CD14-positive monocyte (primary cell): ENCODE measurements at regions not wholly inside any gene's neighbourhood (a gene's known extent, or its start where the extent isn't known, plus 50 kb on each side); places are given as distances from the start of the nearest gene placed in this dataset.

ENCODE experiments used
- DNase-seq, 3 donors: peaks; one replicate each; pipeline ENCODE4 v3.0.0-alpha.2; 2011 to 2022
- H2AFZ ChIP-seq: 2 replicates; pipeline ENCODE4 v1.6.0; 2012; ENCODE audit warnings: mild to moderate bottlenecking, low read depth, low read length, inconsistent platforms; ENCODE audit not compliant: insufficient read depth, poor library complexity, severe bottlenecking
- H3K27ac ChIP-seq, 2 donors: 1 replicate in 1 of 2; 2 replicates in 1 of 2; pipeline ENCODE4 v1.5.1; 2012 to 2013; ENCODE audit warnings: low read length in 2 of 2, control low read depth in 1 of 2, inconsistent platforms in 1 of 2, low read depth in 1 of 2, mild to moderate bottlenecking in 1 of 2
- H3K27me3 ChIP-seq, 2 donors: one replicate each; pipeline versions ENCODE4 v1.6.0 to v1.6.1; 2011 to 2013; ENCODE audit warnings: low read length in 2 of 2; ENCODE audit not compliant: control insufficient read depth in 2 of 2, insufficient read depth in 2 of 2
- H3K36me3 ChIP-seq, 2 donors: replicated peaks in 1 of 2; 1 replicate in 1 of 2; 2 replicates in 1 of 2; pipeline versions ENCODE4 v1.5.1 to v1.6.1; 2012 to 2013; ENCODE audit warnings: low read length in 2 of 2, control low read depth in 1 of 2, inconsistent platforms in 1 of 2, mild to moderate bottlenecking in 1 of 2; ENCODE audit not compliant: insufficient read depth in 2 of 2, control insufficient read depth in 1 of 2
- H3K4me1 ChIP-seq, 2 donors: 1 replicate in 1 of 2; 2 replicates in 1 of 2; pipeline versions ENCODE4 v1.5.1 to v1.6.1; 2012 to 2013; ENCODE audit warnings: low read length in 2 of 2, control low read depth in 1 of 2, inconsistent platforms in 1 of 2, mild to moderate bottlenecking in 1 of 2, moderate library complexity in 1 of 2; ENCODE audit not compliant: insufficient read depth in 2 of 2, control insufficient read depth in 1 of 2
- H3K4me2 ChIP-seq: replicated peaks from 2 replicates; pipeline ENCODE3; 2012; ENCODE audit warnings: low read length, moderate library complexity, mild to moderate bottlenecking; ENCODE audit not compliant: poor library complexity, severe bottlenecking; ENCODE audit errors: extremely low read depth
- H3K4me3 ChIP-seq, 3 experiments: fragments of 200-600 bp in 1 of 3; sonication (generic) in 1 of 3; replicated peaks in 1 of 3; 1 replicate in 2 of 3; 2 replicates in 1 of 3; pipeline ENCODE4 v1.5.1; 2011 to 2013; ENCODE audit warnings: low read length in 3 of 3, mild to moderate bottlenecking in 3 of 3, control low read depth in 2 of 3, low read depth in 2 of 3, inconsistent platforms in 1 of 3, moderate library complexity in 1 of 3
- H3K79me2 ChIP-seq: 2 replicates; pipeline ENCODE4 v1.6.0; 2012; ENCODE audit warnings: mild to moderate bottlenecking, control low read depth, inconsistent platforms, low read length, moderate library complexity; ENCODE audit not compliant: insufficient read depth
- H3K9ac ChIP-seq: 2 replicates; pipeline ENCODE4 v1.6.0; 2017; ENCODE audit warnings: low read length, mild to moderate bottlenecking; ENCODE audit not compliant: insufficient read depth, poor library complexity, severe bottlenecking
- H3K9me3 ChIP-seq, 2 donors: replicated peaks in 1 of 2; 1 replicate in 1 of 2; 2 replicates in 1 of 2; pipeline versions ENCODE4 v1.5.1 to v1.6.1; 2012 to 2013; ENCODE audit warnings: low read length in 2 of 2, control low read depth in 1 of 2; ENCODE audit not compliant: control insufficient read depth in 1 of 2, insufficient read depth in 1 of 2
- H4K20me1 ChIP-seq: 2 replicates; pipeline ENCODE4 v1.6.0; 2012; ENCODE audit warnings: mild to moderate bottlenecking, low read length, control low read depth, moderate library complexity; ENCODE audit not compliant: insufficient read depth
- H3K27ac Mint-ChIP-seq, 7 donors: one replicate each; pipeline ENCODE4 v1.8.0; 2020; ENCODE audit warnings: mild to moderate bottlenecking in 7 of 7, mixed read lengths in 7 of 7, moderate library complexity in 6 of 7, inconsistent platforms in 2 of 7
- H3K27me3 Mint-ChIP-seq, 3 donors: one replicate each; pipeline ENCODE4 v1.8.0; 2021 to 2022; ENCODE audit warnings: low read depth in 3 of 3, mild to moderate bottlenecking in 3 of 3, mixed read lengths in 3 of 3, moderate library complexity in 3 of 3, inconsistent platforms in 1 of 3
- H3K36me3 Mint-ChIP-seq, 2 donors: one replicate each; pipeline ENCODE4 v1.8.0; 2020; ENCODE audit warnings: mixed read lengths in 2 of 2, inconsistent platforms in 1 of 2, mild to moderate bottlenecking in 1 of 2
- H3K4me1 Mint-ChIP-seq: one replicate; pipeline ENCODE4 v1.8.0; 2020; ENCODE audit warnings: mild to moderate bottlenecking, mixed read lengths
- H3K4me3 Mint-ChIP-seq, 2 donors: one replicate each; pipeline ENCODE4 v1.8.0; 2020; ENCODE audit warnings: mild to moderate bottlenecking in 2 of 2, mixed read lengths in 2 of 2, moderate library complexity in 1 of 2
- H3K9me3 Mint-ChIP-seq, 7 donors: one replicate each; pipeline ENCODE4 v1.8.0; 2020 to 2022; ENCODE audit warnings: mixed read lengths in 7 of 7, mild to moderate bottlenecking in 6 of 7, moderate library complexity in 6 of 7, inconsistent platforms in 2 of 7
- WGBS: methylation state at CpG from one replicate; pipeline ENCODE4 v1.1.5; 2013; ENCODE audit warnings: missing lambda C conversion rate; ENCODE audit not compliant: insufficient coverage; 5-methylcytosine and 5-hydroxymethylcytosine counted together
- intact Hi-C, 2 donors: fragments of 100-400 bp; cut with micrococcal nuclease; formaldehyde crosslinking; loops; one replicate each; pipeline versions ENCODE4 v1.15.0 to v1.15.1; 2023
- TF ChIP-seq, protein P1 (sequence below): fragments of 200-600 bp; IDR thresholded peaks from one replicate; pipeline ENCODE4 v1.8.0; 2022; ENCODE audit warnings: antibody characterized with exemption, mild to moderate bottlenecking

GRCh38 chr4:117370944-117371668, 285.7 kb upstream of the TRAM1L1 start:
- no peak overlapping the region for H3K4me3 ChIP-seq
- no peak overlapping the region for H2AFZ ChIP-seq
- Mint-ChIP-seq H3K27me3 (no peaks in the 10 kb centered on the region), H3K9me3 (no peaks in the 10 kb centered on the region), H3K4me1 (no peaks in the 10 kb centered on the region), H3K36me3 (no peaks in the 10 kb centered on the region), H3K4me3 (no peak overlapping the region), H3K27ac (no peak overlapping the region)
- TF ChIP-seq, protein P1, sequence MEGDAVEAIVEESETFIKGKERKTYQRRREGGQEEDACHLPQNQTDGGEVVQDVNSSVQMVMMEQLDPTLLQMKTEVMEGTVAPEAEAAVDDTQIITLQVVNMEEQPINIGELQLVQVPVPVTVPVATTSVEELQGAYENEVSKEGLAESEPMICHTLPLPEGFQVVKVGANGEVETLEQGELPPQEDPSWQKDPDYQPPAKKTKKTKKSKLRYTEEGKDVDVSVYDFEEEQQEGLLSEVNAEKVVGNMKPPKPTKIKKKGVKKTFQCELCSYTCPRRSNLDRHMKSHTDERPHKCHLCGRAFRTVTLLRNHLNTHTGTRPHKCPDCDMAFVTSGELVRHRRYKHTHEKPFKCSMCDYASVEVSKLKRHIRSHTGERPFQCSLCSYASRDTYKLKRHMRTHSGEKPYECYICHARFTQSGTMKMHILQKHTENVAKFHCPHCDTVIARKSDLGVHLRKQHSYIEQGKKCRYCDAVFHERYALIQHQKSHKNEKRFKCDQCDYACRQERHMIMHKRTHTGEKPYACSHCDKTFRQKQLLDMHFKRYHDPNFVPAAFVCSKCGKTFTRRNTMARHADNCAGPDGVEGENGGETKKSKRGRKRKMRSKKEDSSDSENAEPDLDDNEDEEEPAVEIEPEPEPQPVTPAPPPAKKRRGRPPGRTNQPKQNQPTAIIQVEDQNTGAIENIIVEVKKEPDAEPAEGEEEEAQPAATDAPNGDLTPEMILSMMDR = no peak
- WGBS = 100% methylated on average over 2 of the region's 4 CpGs
- no peak overlapping the region for H3K4me2 ChIP-seq
- no peaks in the 10 kb centered on the region for H3K36me3 ChIP-seq
- H3K9me3 ChIP-seq = no peaks in the 10 kb centered on the region
- intact Hi-C loops = no loop called here
- no peak overlapping the region for H3K27ac ChIP-seq
- no peak overlapping the region for H3K9ac ChIP-seq
- DNase-seq = no peak
- H3K27me3 ChIP-seq = no peaks in the 10 kb centered on the region
- no peaks in the 10 kb centered on the region for H3K79me2 ChIP-seq
- no peaks in the 10 kb centered on the region for H3K4me1 ChIP-seq
- H4K20me1 ChIP-seq = no peaks in the 10 kb centered on the region

DNA sequence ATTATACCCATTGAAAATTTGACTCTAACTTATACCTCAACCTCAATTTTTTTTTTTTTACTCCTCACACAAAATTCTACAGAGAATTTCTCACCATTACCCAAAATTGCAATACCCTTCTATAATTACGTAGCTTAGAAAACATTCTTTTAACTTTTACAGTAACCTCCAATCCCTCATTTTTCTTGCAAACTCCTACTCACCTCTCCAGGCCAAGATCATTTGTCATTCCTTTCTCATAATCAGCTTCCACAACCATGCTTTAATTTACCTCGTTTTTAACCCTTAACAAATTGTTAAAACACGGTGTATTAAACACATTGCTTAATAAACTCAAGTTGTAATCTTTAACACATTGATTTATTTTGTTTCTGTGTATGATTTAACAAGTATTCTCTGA, 289.7 kb upstream of the TRAM1L1 start:
- Histone ChIP-seq H3K79me2 (no peaks in the 10 kb centered on the region), H3K4me3 (no peak overlapping the region), H2AFZ (no peak overlapping the region), H4K20me1 (no peaks in the 10 kb centered on the region), H3K4me2 (no peak overlapping the region), H3K27ac (no peak overlapping the region), H3K36me3 (no peaks in the 10 kb centered on the region), H3K27me3 (no peaks in the 10 kb centered on the region), H3K9ac (no peak overlapping the region), H3K9me3 (no peaks in the 10 kb centered on the region), H3K4me1 (no peaks in the 10 kb centered on the region)
- no peak overlapping the region for H3K4me3 Mint-ChIP-seq
- peaks cover 0 to 2% (median 0%) of the 10 kb centered on the region in 3 donors for H3K27me3 Mint-ChIP-seq
- no peak for DNase-seq
- H3K9me3 Mint-ChIP-seq = no peaks in the 10 kb centered on the region
- TF ChIP-seq, protein P1 = no peak
- no peak overlapping the region for H3K27ac Mint-ChIP-seq
- no peaks in the 10 kb centered on the region for H3K4me1 Mint-ChIP-seq
- no peaks in the 10 kb centered on the region for H3K36me3 Mint-ChIP-seq
- 56% methylated on average over 1 of the region's 3 CpGs for WGBS
- intact Hi-C loops = no loop called here
